WERI-Rb-1 (cell line): ENCODE measurements at regions not wholly inside any gene's neighbourhood (a gene's known extent, or its start where the extent isn't known, plus 50 kb on each side); places are given as distances from the start of the nearest gene placed in this dataset.

ENCODE experiments used
- DNase-seq: peaks from one replicate; pipeline ENCODE4 v3.0.0-alpha.2; 2020
- H3K27ac ChIP-seq: fragments of 250-450 bp; sonication (Bioruptor Pico); 2 replicates; pipeline ENCODE4 v1.5.1; 2020; ENCODE audit warnings: mild to moderate bottlenecking, moderate library complexity
- H3K27me3 ChIP-seq: fragments of 250-450 bp; sonication (Bioruptor Pico); 2 replicates; pipeline ENCODE4 v1.5.1; 2021; ENCODE audit warnings: mild to moderate bottlenecking, low read depth, moderate library complexity; ENCODE audit not compliant: insufficient read depth, severe bottlenecking
- H3K36me3 ChIP-seq: fragments of 250-450 bp; sonication (Bioruptor Pico); 2 replicates; pipeline ENCODE4 v1.5.1; 2020; ENCODE audit warnings: mild to moderate bottlenecking, moderate library complexity
- H3K4me3 ChIP-seq: 2 replicates; pipeline ENCODE4 v1.5.1; 2011; ENCODE audit warnings: low read depth, mild to moderate bottlenecking, control low read depth, low read length
- H3K9me3 ChIP-seq: fragments of 250-450 bp; sonication (Bioruptor Pico); 2 replicates; pipeline ENCODE4 v1.5.1; 2021; ENCODE audit warnings: mild to moderate bottlenecking, moderate library complexity; ENCODE audit not compliant: severe bottlenecking
- CTCF ChIP-seq: IDR thresholded peaks from 2 replicates; pipeline ENCODE4 v1.5.1; 2011; ENCODE audit warnings: low read depth, mild to moderate bottlenecking, control low read depth, inconsistent platforms, low read length

GRCh38 chr5:4087110-4087509, 491.5 kb downstream of the IRX1 start:
- no peak for DNase-seq
- Histone ChIP-seq H3K36me3 (no peaks in the 10 kb centered on the region), H3K27ac (no peak overlapping the region), H3K4me3 (no peak overlapping the region), H3K9me3 (peaks cover 7% of the 10 kb centered on the region), H3K27me3 (no peaks in the 10 kb centered on the region)
- TF ChIP-seq CTCF: no peak

- H3K9me3 ChIP-seq: peaks cover 7% of the 10 kb centered on the region
Measured at GRCh38 chr5:4089087-4089486, 493.5 kb downstream of the IRX1 start.

GRCh38 chr5:4093236-4093635, 497.6 kb downstream of the IRX1 start:
- no peak overlapping the region for H3K27ac ChIP-seq
- no peaks in the 10 kb centered on the region for H3K27me3 ChIP-seq
- H3K36me3 ChIP-seq: no peaks in the 10 kb centered on the region
- TF ChIP-seq CTCF: no peak
- H3K9me3 ChIP-seq: peaks cover 7% of the 10 kb centered on the region
- no peak overlapping the region for H3K4me3 ChIP-seq
- no peak for DNase-seq

More at GRCh38 chr5:4089087-4089486, 493.5 kb downstream of the IRX1 start:
- no peak for DNase-seq
- Histone ChIP-seq H3K27ac (no peak overlapping the region), H3K27me3 (no peaks in the 10 kb centered on the region), H3K4me3 (no peak overlapping the region), H3K36me3 (no peaks in the 10 kb centered on the region)
- no peak for TF ChIP-seq CTCF

- no peaks in the 10 kb centered on the region for H3K36me3 ChIP-seq
- no peak for DNase-seq
- no peak overlapping the region for H3K4me3 ChIP-seq
- TF ChIP-seq CTCF: no peak
- H3K27me3 ChIP-seq: no peaks in the 10 kb centered on the region
- H3K9me3 ChIP-seq: peaks cover 2% of the 10 kb centered on the region
- no peak overlapping the region for H3K27ac ChIP-seq
Measured at GRCh38 chr5:4093970-4094369, 498.3 kb downstream of the IRX1 start.

- no peaks in the 10 kb centered on the region for H3K36me3 ChIP-seq
- H3K4me3 ChIP-seq: no peak overlapping the region
- H3K27ac ChIP-seq: no peak overlapping the region
- H3K9me3 ChIP-seq: no peaks in the 10 kb centered on the region
- TF ChIP-seq CTCF: no peak
- no peaks in the 10 kb centered on the region for H3K27me3 ChIP-seq
- DNase-seq: no peak
Measured at GRCh38 chr5:4095918-4096630, 500.4 kb downstream of the IRX1 start.

- Histone ChIP-seq H3K4me3 (no peak overlapping the region), H3K9me3 (no peaks in the 10 kb centered on the region), H3K27me3 (no peaks in the 10 kb centered on the region), H3K27ac (no peak overlapping the region), H3K36me3 (no peaks in the 10 kb centered on the region)
- no peak for DNase-seq
- no peak for TF ChIP-seq CTCF
Measured at GRCh38 chr5:4097199-4097598, 501.6 kb downstream of the IRX1 start.
